Ishikawa (cell line): ENCODE measurements at regions not wholly inside any gene's neighbourhood (a gene's known extent, or its start where the extent isn't known, plus 50 kb on each side); places are given as distances from the start of the nearest gene placed in this dataset.

Experiments used
- EP300 ChIP-seq: IDR thresholded peaks from 2 replicates; pipeline ENCODE4 v1.6.1; 2012; ENCODE audit warnings: borderline replicate concordance
- FOXM1 ChIP-seq: IDR thresholded peaks from 2 replicates; pipeline ENCODE4 v1.6.1; 2012; ENCODE audit warnings: low read depth, borderline replicate concordance
- RAD21 ChIP-seq: IDR thresholded peaks from 2 replicates; pipeline ENCODE4 v1.6.1; 2012; ENCODE audit warnings: low read depth
- TEAD4 ChIP-seq: IDR thresholded peaks from 2 replicates; pipeline ENCODE4 v1.6.1; 2012

DNA sequence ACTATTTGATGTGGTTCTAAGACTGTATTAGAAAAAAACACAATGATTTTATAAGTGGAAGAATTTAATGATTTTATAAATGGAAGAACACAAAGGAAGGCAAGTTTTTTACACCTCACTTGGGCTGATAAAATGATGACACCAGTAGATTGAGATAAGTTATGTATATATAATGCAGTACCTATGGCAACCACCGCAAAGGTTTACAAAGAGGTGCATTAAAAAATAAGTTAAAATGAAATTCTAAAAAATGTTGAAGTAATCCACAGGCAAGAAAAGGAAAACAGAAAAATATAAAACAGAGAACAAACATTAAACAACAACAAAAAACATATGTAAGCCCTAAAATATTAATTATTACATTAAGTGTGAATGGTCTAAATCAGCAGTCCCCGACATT, 490.9 kb upstream of the AADAT start:
- TF ChIP-seq TEAD4 = no peak
- no peak for TF ChIP-seq FOXM1
- TF ChIP-seq RAD21 = no peak
- no peak for TF ChIP-seq EP300
